ENCODE measurements at regions not wholly inside any gene's neighbourhood (a gene's known extent, or its start where the extent isn't known, plus 50 kb on each side); places are given as distances from the start of the nearest gene placed in this dataset.

DNA sequence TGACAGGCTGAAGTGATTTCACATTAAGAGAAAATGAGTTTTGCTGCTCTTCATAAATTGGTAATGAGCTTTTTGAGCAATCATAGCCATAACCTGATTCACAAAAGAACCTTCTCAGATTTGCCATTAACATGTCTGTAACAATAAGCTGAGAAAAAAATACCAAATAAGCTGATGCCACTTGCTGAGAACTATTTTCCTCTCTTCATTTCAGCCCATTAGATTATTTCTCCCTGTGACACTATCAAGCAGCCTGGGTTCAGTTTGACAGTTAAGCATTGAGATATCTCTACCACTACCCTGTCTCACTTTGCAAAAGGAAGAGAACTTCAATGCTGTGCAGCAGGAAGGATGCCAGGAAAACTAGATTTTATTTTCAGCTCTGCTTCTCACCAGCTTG, 673.9 kb downstream of the TRIB2 start:
- TF ChIP-seq NR2C2 (CRISPR knock-in tag; IDR thresholded peaks at IDR 0.05; ENCODE audit: borderline replicate concordance) (no peak), PATZ1 (CRISPR knock-in tag; IDR thresholded peaks at IDR 0.05) (no peak), EP300 (IDR thresholded peaks at IDR 0.05; ENCODE audit: low read depth in 2 of 2, low read length in 2 of 2) (no peak), EP300 (CRISPR knock-in tag; IDR thresholded peaks at IDR 0.05; ENCODE audit: borderline replicate concordance) (no peak), TARDBP (CRISPR knock-in tag; IDR thresholded peaks at IDR 0.05) (no peak), ZSCAN22 (CRISPR knock-in tag; IDR thresholded peaks at IDR 0.05) (no peak), PHF21A (CRISPR knock-in tag; IDR thresholded peaks at IDR 0.05) (no peak), RXRA (CRISPR knock-in tag; IDR thresholded peaks at IDR 0.05) (no peak), HNRNPL (IDR thresholded peaks at IDR 0.05; ENCODE audit: low read depth, low read length) (no peak), HINFP (CRISPR knock-in tag; IDR thresholded peaks at IDR 0.05; ENCODE audit: low read depth) (no peak), MTF2 (CRISPR knock-in tag; IDR thresholded peaks at IDR 0.05; ENCODE audit: borderline replicate concordance) (no peak), JUNB (CRISPR knock-in tag; IDR thresholded peaks at IDR 0.05; ENCODE audit: borderline replicate concordance) (no peak), HIVEP1 (CRISPR knock-in tag; IDR thresholded peaks at IDR 0.05) (no peak)
- TF ChIP-seq, protein P1, sequence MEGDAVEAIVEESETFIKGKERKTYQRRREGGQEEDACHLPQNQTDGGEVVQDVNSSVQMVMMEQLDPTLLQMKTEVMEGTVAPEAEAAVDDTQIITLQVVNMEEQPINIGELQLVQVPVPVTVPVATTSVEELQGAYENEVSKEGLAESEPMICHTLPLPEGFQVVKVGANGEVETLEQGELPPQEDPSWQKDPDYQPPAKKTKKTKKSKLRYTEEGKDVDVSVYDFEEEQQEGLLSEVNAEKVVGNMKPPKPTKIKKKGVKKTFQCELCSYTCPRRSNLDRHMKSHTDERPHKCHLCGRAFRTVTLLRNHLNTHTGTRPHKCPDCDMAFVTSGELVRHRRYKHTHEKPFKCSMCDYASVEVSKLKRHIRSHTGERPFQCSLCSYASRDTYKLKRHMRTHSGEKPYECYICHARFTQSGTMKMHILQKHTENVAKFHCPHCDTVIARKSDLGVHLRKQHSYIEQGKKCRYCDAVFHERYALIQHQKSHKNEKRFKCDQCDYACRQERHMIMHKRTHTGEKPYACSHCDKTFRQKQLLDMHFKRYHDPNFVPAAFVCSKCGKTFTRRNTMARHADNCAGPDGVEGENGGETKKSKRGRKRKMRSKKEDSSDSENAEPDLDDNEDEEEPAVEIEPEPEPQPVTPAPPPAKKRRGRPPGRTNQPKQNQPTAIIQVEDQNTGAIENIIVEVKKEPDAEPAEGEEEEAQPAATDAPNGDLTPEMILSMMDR (CRISPR knock-in tag; IDR thresholded peaks at IDR 0.05): no peak
- TF ChIP-seq, protein P2, sequence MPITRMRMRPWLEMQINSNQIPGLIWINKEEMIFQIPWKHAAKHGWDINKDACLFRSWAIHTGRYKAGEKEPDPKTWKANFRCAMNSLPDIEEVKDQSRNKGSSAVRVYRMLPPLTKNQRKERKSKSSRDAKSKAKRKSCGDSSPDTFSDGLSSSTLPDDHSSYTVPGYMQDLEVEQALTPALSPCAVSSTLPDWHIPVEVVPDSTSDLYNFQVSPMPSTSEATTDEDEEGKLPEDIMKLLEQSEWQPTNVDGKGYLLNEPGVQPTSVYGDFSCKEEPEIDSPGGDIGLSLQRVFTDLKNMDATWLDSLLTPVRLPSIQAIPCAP (CRISPR knock-in tag; IDR thresholded peaks at IDR 0.05; ENCODE audit: low read depth): no peak

Measured in HepG2 (cell line).